ENCODE measurements at regions not wholly inside any gene's neighbourhood (a gene's known extent, or its start where the extent isn't known, plus 50 kb on each side); places are given as distances from the start of the nearest gene placed in this dataset.

DNA sequence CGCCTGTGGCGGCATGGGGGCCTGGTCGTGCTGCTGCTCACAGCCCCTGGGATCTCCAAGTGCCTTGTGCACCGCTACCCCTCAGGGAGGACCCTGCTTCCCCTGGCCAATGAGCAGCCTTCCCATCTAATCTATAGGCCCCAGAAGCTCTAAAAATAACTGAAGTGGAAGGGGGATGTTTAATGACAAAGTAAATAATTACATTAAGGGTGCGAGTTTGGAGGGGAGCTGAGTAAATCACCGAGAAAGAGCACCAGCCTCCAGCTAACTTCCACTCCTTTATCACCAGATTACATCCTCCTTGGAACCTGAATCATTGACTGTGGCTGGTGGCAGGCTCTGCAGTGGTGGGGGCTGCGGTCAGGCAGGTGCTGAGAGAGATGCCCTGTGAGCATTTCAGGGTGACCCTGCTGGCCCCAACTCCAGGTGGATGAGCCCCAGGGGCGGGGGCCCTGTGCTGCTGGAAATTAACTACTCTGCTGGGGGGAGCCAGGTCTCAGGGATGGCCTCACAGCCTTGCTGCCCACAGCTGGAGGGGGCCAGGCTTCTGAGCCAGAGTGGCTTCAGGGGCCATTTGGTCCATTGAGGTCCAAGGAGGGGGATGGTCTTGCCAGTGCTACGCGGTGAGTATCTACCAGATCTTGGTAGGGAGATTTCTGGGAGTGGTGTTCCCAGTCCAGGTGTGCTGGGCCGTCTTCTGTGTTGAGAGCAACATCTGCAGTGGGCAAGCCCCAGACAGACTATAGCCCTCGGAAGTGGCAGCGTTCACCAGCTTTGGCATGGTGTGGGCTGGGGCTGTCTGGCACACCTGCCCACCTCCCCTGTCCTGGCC lies 74.2 kb downstream of the GLI2 start:
- Histone ChIP-seq H3K9me3 (ENCODE audit: control insufficient read depth in 1 of 2, insufficient read depth in 1 of 2, low read depth in 1 of 2, low read length in 2 of 2) (no peaks in the 10 kb centered on the region), H3K27me3 (ENCODE audit: insufficient read depth, low read length) (no peaks in the 10 kb centered on the region), H3K27ac (ENCODE audit: low read depth, low read length) (no peak overlapping the region), H2AFZ (ENCODE audit: low read depth, low read length, poor library complexity, severe bottlenecking) (no peak overlapping the region), H3K4me2 (ENCODE audit: low read length) (no peak overlapping the region), H4K20me1 (ENCODE audit: insufficient read depth) (no peaks in the 10 kb centered on the region), H3K4me1 (ENCODE audit: control insufficient read depth in 1 of 2, insufficient read depth in 2 of 2, low read length in 2 of 2) (peaks cover 0 to 3% of the 10 kb centered on the region in 2 experiments; a peak in 1 of 4 replicates), H3K4me3 (replicated peaks in 1 of 2; ENCODE audit: low read depth in 1 of 2, low read length in 2 of 2) (no peak overlapping the region), H3K9me2 (ENCODE audit: insufficient read depth) (no peaks in the 10 kb centered on the region), H3K36me3 (ENCODE audit: control insufficient read depth in 1 of 2, insufficient read depth in 2 of 2, low read length in 2 of 2) (no peaks in the 10 kb centered on the region), H3K79me2 (ENCODE audit: insufficient read depth, low read length) (no peaks in the 10 kb centered on the region), H3K9ac (ENCODE audit: low read length) (no peak overlapping the region)
- TF ChIP-seq CEBPB (IDR thresholded peaks at IDR 0.05; ENCODE audit: low read depth): no peak
- TF ChIP-seq CBX3 (IDR thresholded peaks at IDR 0.05; ENCODE audit: low read depth): no peak
- TF ChIP-seq, protein P1, sequence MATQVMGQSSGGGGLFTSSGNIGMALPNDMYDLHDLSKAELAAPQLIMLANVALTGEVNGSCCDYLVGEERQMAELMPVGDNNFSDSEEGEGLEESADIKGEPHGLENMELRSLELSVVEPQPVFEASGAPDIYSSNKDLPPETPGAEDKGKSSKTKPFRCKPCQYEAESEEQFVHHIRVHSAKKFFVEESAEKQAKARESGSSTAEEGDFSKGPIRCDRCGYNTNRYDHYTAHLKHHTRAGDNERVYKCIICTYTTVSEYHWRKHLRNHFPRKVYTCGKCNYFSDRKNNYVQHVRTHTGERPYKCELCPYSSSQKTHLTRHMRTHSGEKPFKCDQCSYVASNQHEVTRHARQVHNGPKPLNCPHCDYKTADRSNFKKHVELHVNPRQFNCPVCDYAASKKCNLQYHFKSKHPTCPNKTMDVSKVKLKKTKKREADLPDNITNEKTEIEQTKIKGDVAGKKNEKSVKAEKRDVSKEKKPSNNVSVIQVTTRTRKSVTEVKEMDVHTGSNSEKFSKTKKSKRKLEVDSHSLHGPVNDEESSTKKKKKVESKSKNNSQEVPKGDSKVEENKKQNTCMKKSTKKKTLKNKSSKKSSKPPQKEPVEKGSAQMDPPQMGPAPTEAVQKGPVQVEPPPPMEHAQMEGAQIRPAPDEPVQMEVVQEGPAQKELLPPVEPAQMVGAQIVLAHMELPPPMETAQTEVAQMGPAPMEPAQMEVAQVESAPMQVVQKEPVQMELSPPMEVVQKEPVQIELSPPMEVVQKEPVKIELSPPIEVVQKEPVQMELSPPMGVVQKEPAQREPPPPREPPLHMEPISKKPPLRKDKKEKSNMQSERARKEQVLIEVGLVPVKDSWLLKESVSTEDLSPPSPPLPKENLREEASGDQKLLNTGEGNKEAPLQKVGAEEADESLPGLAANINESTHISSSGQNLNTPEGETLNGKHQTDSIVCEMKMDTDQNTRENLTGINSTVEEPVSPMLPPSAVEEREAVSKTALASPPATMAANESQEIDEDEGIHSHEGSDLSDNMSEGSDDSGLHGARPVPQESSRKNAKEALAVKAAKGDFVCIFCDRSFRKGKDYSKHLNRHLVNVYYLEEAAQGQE (IDR thresholded peaks at IDR 0.05; ENCODE audit: low read depth): no peak
- no peak for TF ChIP-seq ELF1 (IDR thresholded peaks at IDR 0.05; ENCODE audit: borderline replicate concordance, low read depth)
- TF ChIP-seq SIN3A (IDR thresholded peaks at IDR 0.05; ENCODE audit: low read depth): no peak
- TF ChIP-seq, protein P2, sequence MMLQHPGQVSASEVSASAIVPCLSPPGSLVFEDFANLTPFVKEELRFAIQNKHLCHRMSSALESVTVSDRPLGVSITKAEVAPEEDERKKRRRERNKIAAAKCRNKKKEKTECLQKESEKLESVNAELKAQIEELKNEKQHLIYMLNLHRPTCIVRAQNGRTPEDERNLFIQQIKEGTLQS (IDR thresholded peaks at IDR 0.05): no peak
- TF ChIP-seq TCF7L2 (IDR thresholded peaks at IDR 0.05; ENCODE audit: borderline replicate concordance, extremely low read depth, insufficient read depth, insufficient read length): no peak
- TF ChIP-seq, protein P3, sequence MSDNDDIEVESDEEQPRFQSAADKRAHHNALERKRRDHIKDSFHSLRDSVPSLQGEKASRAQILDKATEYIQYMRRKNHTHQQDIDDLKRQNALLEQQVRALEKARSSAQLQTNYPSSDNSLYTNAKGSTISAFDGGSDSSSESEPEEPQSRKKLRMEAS (IDR thresholded peaks at IDR 0.05): no peak
- TF ChIP-seq FOSL1 (IDR thresholded peaks at IDR 0.05; ENCODE audit: low read depth): no peak
- no peak for TF ChIP-seq SRF (IDR thresholded peaks at IDR 0.05; ENCODE audit: low read depth)
- TF ChIP-seq, protein P4, sequence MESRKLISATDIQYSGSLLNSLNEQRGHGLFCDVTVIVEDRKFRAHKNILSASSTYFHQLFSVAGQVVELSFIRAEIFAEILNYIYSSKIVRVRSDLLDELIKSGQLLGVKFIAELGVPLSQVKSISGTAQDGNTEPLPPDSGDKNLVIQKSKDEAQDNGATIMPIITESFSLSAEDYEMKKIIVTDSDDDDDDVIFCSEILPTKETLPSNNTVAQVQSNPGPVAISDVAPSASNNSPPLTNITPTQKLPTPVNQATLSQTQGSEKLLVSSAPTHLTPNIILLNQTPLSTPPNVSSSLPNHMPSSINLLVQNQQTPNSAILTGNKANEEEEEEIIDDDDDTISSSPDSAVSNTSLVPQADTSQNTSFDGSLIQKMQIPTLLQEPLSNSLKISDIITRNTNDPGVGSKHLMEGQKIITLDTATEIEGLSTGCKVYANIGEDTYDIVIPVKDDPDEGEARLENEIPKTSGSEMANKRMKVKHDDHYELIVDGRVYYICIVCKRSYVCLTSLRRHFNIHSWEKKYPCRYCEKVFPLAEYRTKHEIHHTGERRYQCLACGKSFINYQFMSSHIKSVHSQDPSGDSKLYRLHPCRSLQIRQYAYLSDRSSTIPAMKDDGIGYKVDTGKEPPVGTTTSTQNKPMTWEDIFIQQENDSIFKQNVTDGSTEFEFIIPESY (IDR thresholded peaks at IDR 0.05; ENCODE audit: extremely low read depth, insufficient replicate concordance, low read length): no peak
- no peak for TF ChIP-seq ZFX (IDR thresholded peaks at IDR 0.05)
- no peak for TF ChIP-seq RAD21 (IDR thresholded peaks at IDR 0.05; ENCODE audit: low read depth)
- no peak for TF ChIP-seq POLR2AphosphoS5 (IDR thresholded peaks at IDR 0.05; ENCODE audit: low read depth, low read length)
- BruUV-seq (replicated peaks): no TSS peak
- ChIA-PET POLR2A (no interaction called here), CTCF (no interaction called here), RAD21 (ENCODE audit: low non-redundant PET in 1 of 2, low total read pairs in 2 of 2, uncharacterized antibody in 2 of 2, unreplicated experiment in 2 of 2) (no interaction called here)
- DNase-seq (ENCODE audit: low read depth, low spot score) (no peak), ATAC-seq (no peak)
- intact Hi-C loops (cut with micrococcal nuclease): no loop called here
